ENCODE measurements at regions not wholly inside any gene's neighbourhood (a gene's known extent, or its start where the extent isn't known, plus 50 kb on each side); places are given as distances from the start of the nearest gene placed in this dataset.

- no peak for TF ChIP-seq CTCF (IDR thresholded peaks at IDR 0.05)
- H3K36me3 ChIP-seq (ENCODE audit: control insufficient read depth, insufficient read depth, low read length), result no peaks in the 10 kb centered on the region
- H3K9ac ChIP-seq, result no peak overlapping the region
- H3K4me3 ChIP-seq (ENCODE audit: low read depth, low read length), result no peak overlapping the region
- no peaks in the 10 kb centered on the region for H3K9me3 ChIP-seq (ENCODE audit: control insufficient read depth, low read length)
- no peak overlapping the region for H3K27ac ChIP-seq
- no peaks in the 10 kb centered on the region for H3K79me2 ChIP-seq
- H3K27me3 ChIP-seq (ENCODE audit: control insufficient read depth, insufficient read depth, low read length), result no peaks in the 10 kb centered on the region
- H2AFZ ChIP-seq, result no peak overlapping the region
- no peaks in the 10 kb centered on the region for H3K4me1 ChIP-seq
- no peak overlapping the region for H3K4me2 ChIP-seq (ENCODE audit: low read length)
Observed at GRCh38 chr7:108717781-108718180, 148.1 kb downstream of the DNAJB9 start.

- TF ChIP-seq CTCF (IDR thresholded peaks at IDR 0.05), result no peak
- no peaks in the 10 kb centered on the region for H3K27me3 ChIP-seq (ENCODE audit: control insufficient read depth, insufficient read depth, low read length)
- H3K36me3 ChIP-seq (ENCODE audit: control insufficient read depth, insufficient read depth, low read length), result no peaks in the 10 kb centered on the region
- no peak overlapping the region for H3K9ac ChIP-seq
- no peaks in the 10 kb centered on the region for H3K9me3 ChIP-seq (ENCODE audit: control insufficient read depth, low read length)
- no peak overlapping the region for H3K4me2 ChIP-seq (ENCODE audit: low read length)
- H2AFZ ChIP-seq, result no peak overlapping the region
- no peaks in the 10 kb centered on the region for H3K79me2 ChIP-seq
- H3K27ac ChIP-seq, result no peak overlapping the region
- no peak overlapping the region for H3K4me3 ChIP-seq (ENCODE audit: low read depth, low read length)
- no peaks in the 10 kb centered on the region for H3K4me1 ChIP-seq
Observed at GRCh38 chr7:108719631-108720030, 150.0 kb downstream of the DNAJB9 start.

- no peak for TF ChIP-seq CTCF (IDR thresholded peaks at IDR 0.05)
- no peaks in the 10 kb centered on the region for H3K9me3 ChIP-seq (ENCODE audit: control insufficient read depth, low read length)
- no peak overlapping the region for H2AFZ ChIP-seq
Observed at GRCh38 chr7:108722561-108722960, 152.9 kb downstream of the DNAJB9 start.

GRCh38 chr7:108723381-108723814 lies 153.7 kb downstream of the DNAJB9 start:
- H3K4me3 ChIP-seq (ENCODE audit: low read depth, low read length), result no peak overlapping the region
- TF ChIP-seq CTCF (IDR thresholded peaks at IDR 0.05), result no peak
- H3K27me3 ChIP-seq (ENCODE audit: control insufficient read depth, insufficient read depth, low read length), result no peaks in the 10 kb centered on the region
- no peaks in the 10 kb centered on the region for H3K4me1 ChIP-seq
- H2AFZ ChIP-seq, result no peak overlapping the region
- no peak overlapping the region for H3K27ac ChIP-seq
- no peak overlapping the region for H3K4me2 ChIP-seq (ENCODE audit: low read length)
- H3K79me2 ChIP-seq, result no peaks in the 10 kb centered on the region
- H3K9ac ChIP-seq, result no peak overlapping the region
- no peaks in the 10 kb centered on the region for H3K36me3 ChIP-seq (ENCODE audit: control insufficient read depth, insufficient read depth, low read length)
- no peaks in the 10 kb centered on the region for H3K9me3 ChIP-seq (ENCODE audit: control insufficient read depth, low read length)

More at GRCh38 chr7:108722561-108722960, 152.9 kb downstream of the DNAJB9 start:
- H3K9ac ChIP-seq, result no peak overlapping the region
- H3K27ac ChIP-seq, result no peak overlapping the region
- H3K27me3 ChIP-seq (ENCODE audit: control insufficient read depth, insufficient read depth, low read length), result no peaks in the 10 kb centered on the region
- H3K4me1 ChIP-seq, result no peaks in the 10 kb centered on the region
- H3K4me3 ChIP-seq (ENCODE audit: low read depth, low read length), result no peak overlapping the region
- no peak overlapping the region for H3K4me2 ChIP-seq (ENCODE audit: low read length)
- H3K36me3 ChIP-seq (ENCODE audit: control insufficient read depth, insufficient read depth, low read length), result no peaks in the 10 kb centered on the region
- no peaks in the 10 kb centered on the region for H3K79me2 ChIP-seq

GRCh38 chr7:108724251-108725100 lies 154.8 kb downstream of the DNAJB9 start:
- Histone ChIP-seq H2AFZ (no peak overlapping the region), H3K9ac (no peak overlapping the region), H3K27me3 (ENCODE audit: control insufficient read depth, insufficient read depth, low read length) (no peaks in the 10 kb centered on the region), H3K27ac (no peak overlapping the region), H3K4me2 (ENCODE audit: low read length) (no peak overlapping the region), H3K79me2 (no peaks in the 10 kb centered on the region), H3K36me3 (ENCODE audit: control insufficient read depth, insufficient read depth, low read length) (no peaks in the 10 kb centered on the region), H3K4me1 (no peaks in the 10 kb centered on the region), H3K9me3 (ENCODE audit: control insufficient read depth, low read length) (no peaks in the 10 kb centered on the region), H3K4me3 (ENCODE audit: low read depth, low read length) (no peak overlapping the region)
- no peak for TF ChIP-seq CTCF (IDR thresholded peaks at IDR 0.05)
